Left renal cortex interstitium (tissue), 4 donors: ENCODE measurements at regions not wholly inside any gene's neighbourhood (a gene's known extent, or its start where the extent isn't known, plus 50 kb on each side); places are given as distances from the start of the nearest gene placed in this dataset.
"Not testable (repeated sequence)": the region's sequence is repeated elsewhere in the genome, so short reads cannot be mapped to it uniquely, and the experiment has no call there.

Experiments used
- DNase-seq, 4 donors: peaks; one replicate each; pipeline ENCODE4 v3.0.0-alpha.2; 2013; ENCODE audit warnings: low read depth in 4 of 4, low spot score in 2 of 4, missing footprints in 1 of 4

DNA sequence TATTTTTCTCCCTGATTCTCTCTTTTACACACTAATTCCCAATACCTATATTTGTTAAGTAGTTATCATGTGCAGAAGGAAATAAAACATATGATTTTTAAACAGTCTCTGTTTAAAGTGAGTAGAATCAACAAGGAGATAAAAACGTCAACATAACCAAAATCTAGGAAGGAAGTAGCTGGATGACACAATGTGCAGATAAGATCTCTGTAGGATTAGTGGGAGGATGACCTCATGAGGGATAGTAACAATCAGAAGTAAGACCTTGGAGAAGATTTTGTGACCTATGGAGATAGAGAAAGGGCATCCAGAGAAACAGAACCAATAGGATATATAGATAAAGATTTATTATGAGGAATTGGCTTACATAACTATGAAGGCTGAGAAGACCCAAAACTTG is 262.6 kb upstream of the CDH11 start:
- DNase-seq: no peak

DNA sequence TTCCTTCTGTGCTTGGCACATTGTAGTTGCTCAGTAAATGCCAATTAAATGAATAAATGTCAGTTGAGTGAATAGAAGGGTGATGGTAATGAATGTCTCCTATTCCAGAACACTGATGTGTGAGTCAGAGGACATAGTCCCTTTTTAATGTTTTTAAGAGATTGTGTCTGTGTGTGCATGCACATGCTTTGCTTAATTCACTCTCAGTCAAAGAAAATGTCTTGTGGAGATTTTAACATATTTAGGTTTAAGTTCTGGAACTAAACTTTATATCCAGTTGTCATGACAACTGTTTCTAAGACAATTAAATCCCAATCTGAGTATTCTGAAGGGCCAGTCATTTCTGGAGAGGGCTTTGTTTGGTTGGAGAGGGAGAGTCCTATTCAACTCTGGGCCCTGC is 255.3 kb upstream of the CDH11 start:
- DNase-seq: no peak

DNA sequence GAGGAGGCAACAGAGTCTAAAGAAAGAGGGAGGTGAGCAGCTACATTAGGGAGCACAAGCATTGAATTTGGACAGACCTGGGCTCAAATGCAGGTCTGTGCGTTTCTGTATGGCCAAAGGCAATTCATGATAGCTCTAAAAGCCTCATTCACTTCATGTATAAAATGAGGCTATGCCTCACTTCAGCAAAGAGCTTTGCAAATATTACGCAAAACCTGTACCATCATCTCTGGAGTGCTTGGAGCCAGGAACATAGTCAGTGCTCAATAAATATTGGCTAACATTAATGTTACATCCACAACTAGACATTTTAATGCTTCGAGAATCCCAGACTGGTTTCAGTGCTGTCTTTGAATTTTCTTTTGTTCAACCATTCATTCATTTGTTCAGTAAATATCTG is 254.7 kb upstream of the CDH11 start:
- no peak for DNase-seq

DNA sequence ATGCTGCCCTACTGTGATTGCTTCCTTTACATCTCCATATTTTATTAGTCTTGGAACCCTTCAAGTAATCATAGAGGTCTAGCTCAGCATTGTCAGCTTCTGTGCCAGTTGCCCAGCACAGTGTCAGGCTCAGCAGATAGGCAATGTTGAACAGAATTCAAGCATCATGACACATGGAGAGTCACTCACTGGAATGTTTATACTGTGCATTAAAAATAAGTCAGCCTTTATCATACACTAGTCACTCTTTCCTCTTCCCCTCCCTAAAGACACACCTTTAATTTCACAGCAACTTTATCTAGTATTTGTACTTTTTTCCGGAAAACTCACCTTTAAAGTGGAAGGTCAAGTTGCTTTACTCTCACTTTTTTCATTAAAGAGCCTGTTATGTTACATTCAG is 253.8 kb upstream of the CDH11 start:
- no peak for DNase-seq

DNA sequence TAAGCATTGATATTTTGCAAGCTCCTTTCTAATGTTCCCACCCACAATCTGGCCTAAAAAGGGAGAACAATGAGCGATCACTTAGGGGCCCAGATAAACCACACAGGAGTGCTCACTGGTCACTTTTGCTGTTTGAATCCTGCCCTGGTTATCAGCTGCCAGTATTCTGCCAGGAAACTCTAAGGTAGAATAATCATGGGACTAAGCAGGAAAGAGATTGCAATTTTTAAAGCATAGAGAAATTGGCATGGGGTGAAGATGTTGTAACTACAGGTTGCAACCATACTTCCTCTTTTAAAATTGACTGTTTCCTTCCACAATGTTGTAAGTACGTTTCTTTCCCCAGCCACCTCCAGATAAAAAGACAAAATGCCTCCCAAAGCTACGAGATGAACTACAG is 251.2 kb upstream of the CDH11 start:
- DNase-seq: no peak

DNA sequence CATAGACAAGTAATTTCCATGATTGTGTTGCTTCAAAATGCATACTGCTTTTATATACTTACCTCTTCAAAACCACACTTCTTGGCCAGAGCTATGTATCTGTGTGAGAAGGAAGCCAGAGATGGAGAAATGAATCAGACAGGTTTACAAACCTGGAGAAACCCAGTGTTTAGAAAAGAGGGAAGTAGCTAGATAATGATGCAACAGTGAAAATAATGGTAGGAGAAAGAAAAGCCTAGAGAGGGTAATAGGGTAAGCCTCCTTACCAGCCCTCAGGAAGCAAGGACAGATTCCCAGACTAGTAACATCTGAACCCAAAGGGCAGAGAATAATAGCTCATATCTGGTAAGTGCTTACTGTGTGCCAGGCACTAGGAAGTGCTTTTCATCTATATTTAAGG is 250.3 kb upstream of the CDH11 start:
- no peak for DNase-seq

DNA sequence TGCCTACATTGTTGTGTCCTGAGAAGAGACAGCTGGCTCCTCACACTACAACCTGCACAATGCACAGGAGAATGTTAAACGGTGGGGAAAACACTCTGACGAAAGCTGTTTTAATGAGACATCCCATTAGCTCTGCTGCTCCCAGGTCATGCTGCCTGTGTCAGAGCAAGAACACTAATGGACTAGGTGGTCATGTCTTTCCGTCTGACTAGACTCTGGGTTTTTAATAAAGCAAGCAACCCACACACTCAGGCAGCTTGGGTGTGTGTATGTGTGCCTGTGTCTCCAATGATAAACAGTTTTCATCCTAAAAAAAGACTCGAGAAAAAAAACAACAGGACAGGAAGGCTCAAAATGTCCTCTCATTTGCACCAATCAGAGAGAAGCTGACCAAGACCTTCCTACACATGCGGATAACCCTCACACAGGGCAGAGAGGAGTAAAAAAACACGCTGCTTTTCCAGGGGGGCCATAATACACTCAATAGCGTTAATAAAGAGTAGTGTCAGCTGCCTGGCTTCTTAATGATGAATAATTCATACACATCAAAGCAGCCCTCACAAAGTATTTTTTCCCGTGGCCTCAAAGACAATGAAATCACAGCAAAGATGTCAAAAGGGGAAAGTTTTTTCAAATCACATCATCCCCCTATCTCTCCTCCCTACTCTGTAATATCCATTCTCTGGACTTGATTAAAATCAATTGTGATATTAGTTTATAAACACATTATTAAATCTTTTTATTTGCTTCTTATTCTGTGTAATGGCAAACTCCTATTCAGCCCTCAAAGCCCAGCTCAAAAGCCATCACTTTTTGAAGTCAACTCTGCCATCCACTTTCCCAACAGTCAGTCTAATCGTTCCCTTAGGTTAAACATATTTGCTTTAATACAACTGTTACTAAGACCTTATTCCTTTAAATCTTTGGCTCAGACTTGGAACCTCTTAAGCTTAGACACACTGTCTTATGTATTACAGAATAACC is 244.2 kb upstream of the CDH11 start:
- DNase-seq: no peak

DNA sequence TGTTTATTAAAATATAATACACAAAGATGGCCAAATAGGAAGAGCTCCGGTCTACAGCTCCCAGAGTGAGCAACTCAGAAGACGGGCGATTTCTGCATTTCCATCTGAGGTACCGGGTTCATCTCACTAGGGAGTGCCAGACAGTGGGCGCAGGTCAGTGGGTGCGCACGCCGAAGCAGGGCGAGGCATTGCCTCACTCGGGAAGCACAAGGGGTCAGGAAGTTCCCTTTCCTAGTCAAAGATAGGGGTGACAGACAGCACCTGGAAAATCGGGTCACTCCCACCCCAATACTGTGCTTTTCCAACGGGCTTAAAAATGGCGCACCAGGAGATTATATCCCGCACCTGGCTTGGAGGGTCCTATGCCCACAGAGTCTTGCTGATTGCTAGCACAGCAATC is 234.9 kb upstream of the CDH11 start:
- DNase-seq: not testable (repeated sequence)

DNA sequence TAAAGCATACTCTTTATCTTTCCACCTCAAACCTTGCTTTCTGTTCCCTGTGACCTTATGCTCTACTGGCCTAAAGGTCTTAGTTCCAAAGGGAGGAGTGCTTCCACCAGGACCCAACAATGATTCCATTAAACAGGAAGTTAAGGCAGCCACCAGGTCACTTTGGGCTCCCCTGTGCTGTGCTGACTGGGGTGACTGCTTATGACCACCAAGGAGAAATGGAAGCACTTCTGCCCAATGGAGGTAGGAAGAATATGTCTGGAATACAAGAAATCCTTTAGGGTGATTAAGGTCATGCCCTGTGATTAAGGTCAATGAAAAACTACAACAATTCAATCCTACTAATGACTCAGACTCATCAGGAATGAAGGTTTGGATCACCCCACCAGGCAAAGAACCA is 233.8 kb upstream of the CDH11 start:
- DNase-seq: no peak

DNA sequence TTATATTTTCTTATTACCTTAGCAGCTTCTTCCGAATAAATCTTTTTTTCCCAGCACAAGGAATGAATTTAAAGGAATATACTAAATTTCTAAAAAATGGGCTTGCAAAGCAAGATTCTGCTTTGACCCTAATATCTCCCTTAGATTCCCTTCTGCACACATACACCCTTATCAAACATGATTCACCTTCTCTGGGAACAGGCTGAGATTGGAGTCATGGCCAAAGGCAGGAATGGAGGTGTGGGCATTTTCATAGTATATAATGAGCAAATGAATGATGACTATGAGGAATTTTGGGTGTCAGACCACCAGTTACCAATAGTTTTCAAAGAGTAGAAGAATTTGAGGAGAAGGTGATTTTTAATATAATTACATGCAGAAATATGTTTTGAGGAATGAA is 231.3 kb upstream of the CDH11 start:
- no peak for DNase-seq

DNA sequence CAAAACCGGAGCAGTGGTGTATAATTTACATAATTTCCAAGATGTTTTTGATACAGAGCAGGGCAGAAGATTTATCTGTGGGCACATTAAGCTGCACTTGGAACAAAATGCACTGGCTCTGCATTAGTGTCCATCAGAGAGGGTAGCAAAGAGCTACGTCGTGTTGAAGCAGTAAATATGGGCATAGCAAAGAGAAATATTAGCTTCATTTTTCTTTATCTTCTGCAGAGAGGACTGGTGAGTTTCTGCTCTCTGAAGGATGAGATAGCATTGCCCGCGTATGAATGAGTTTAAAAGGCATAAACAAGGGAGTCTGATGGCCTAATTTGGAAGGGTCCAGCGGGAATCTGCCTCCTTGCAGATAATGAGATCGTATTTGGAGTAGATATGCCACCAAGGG is 227.8 kb upstream of the CDH11 start:
- DNase-seq: no peak

DNA sequence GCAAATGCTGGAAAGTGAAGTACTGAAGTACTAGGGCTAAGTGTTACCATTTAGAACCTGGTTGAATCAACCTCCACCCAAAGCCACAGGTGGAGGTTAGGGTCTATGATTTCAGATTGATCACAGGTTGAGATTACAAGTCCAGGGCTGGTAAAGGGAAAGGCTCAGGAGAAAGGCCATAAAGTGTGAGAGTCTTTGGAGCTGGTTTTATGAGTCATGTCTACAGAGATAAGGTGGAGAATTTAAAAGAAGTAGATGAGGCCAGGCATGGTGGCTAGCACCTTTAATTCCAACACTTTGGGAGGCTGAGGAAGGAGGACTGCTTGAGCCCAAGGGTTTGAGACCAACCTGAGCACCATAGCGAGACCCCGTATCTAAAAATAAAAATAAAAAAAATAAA is 221.7 kb upstream of the CDH11 start:
- DNase-seq: no peak

DNA sequence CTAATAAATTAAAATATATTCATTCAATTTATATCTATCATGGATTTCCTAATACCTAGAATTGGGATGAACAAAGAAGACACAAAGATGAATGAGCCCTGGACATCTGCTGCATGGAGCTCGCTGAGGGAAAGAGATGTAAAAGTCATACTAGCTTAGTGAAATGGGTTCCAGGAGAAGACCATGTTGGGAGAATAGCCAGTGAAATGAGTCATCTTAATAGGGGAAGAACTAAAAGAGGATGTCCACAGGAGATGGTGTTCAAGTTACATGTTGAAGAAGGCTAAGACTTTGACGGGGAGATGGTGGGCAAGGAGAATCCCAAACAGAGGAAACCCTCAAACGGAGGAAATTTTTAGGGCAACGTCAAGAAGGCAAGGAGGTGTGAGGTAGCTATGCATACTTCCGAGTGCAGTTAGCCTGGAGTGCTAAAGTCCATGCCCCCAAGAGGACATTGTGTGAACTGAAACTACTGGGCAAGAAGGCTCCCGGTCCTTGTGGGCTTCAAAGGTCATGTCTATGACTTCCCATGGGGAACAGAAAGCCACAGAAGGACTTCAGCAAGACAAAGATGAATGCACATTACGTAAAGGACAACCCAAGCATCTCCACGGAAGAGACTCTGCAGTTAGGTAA is 220.5 kb upstream of the CDH11 start:
- no peak for DNase-seq

DNA sequence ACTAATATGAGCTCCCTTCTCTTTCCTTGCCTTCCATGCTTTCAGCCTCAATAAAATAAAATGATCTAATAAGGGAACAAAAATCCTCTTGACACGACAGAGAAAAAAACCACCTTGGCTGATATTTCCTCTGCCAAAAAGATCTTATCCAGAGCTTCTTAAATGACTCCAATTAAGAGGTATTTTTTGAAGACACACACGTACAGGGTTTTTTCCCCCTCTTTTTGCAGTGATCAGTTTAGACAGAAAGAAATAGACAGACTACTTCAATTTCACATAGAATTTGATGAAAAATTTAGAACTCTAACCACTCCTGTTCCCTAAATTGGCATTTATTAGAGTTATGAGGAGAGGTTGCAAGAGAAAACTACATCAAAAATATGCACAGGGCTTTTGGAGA is 217.2 kb upstream of the CDH11 start:
- no peak for DNase-seq

DNA sequence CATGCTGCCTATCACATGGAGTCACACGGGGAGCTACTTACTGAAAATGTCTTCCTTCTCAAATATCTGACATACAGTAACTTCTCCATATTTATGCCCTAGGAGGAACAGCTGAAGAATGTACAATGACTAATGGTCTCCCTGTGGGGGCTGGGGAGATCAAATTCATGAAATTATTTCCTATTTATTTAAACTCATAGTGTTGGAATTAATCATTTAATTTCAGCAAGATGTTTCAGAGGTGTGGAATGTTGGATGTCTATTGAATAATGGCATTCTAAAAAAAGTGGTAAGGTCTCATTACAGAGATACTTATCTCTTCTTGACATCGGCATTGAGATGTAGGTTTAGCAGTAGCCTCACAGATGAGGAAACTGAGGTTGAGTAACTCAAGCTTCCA is 214.3 kb upstream of the CDH11 start:
- no peak for DNase-seq

DNA sequence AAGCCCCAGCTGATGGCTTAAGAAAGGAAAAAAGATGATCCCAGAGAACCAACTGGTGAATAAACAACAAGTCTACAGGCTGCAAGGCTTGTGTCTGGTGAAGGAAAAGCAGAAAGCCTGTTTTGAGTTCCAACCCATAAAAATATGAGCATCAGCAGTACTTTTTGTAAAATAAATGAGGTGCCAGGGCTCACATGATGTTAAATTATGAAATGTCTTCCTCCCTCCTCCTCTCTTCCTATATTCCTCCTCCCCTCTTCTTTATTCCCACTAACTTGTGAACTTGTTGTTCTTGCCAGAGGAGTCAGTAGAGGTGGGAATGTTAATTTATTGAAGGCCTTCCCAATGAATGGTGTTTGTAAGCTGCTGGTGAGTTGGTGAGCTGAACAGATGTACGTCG is 212.2 kb upstream of the CDH11 start:
- no peak for DNase-seq

DNA sequence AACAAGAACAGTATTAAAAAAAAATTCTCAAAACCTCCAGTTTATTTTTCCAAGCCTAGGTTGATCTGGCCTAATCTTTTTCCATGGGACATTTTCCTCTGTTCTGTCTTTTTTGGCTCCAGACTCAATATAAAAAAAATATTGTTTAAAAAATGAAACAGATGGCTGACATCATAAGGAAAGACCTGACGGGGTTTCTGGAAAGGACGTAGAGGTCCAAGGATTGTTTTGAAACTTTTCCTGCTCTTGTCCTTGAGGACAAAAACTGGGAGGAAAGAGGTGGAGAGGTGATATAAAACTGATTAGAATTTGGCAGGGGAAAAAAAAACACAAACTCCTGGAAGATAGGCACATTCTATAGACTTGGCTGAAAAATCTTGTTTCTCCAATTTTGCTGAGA is 211.4 kb upstream of the CDH11 start:
- DNase-seq: no peak

DNA sequence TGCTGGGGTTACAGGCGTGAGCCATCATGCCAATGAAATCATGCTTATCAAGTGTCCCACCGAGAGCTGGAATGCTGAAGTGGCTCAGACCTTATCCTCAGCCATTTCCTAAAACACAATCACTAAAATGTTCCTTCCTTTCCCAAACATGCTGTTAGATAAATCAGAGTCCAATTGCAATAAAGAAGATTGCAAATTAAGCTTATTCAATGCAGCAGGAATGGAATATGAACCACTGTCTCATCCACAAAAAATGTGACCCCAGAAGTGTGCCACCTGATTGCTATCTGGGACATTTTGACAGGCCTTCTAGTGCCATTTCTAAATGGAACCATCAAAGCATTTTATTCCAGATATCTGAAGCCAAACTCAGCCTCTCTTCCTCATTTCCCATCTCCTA is 205.5 kb upstream of the CDH11 start:
- DNase-seq: no peak

DNA sequence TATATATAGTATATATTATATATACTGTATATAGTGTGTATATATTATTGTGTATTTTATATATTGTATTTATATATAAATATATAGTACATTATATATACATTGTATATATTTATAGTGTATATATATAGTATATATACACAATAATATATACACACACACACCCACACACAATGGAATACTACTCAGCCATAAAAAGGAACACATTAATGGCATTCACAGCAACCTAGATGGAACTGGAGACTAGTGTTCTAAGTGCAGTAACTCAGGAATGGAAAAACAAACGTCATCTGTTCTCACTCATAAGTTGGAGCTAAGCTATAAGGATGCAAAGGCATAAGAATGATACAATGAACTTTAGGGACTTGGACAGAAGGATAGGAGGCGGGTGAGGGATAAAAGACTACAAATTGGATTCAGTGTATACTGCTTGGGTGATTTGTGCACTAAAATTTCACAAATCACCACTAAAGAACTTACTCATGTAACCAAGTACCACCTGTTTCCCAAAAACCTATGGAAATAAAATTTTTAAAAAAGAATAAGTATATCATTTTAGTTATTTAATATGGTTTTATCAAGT is 201.9 kb upstream of the CDH11 start:
- DNase-seq: no peak

DNA sequence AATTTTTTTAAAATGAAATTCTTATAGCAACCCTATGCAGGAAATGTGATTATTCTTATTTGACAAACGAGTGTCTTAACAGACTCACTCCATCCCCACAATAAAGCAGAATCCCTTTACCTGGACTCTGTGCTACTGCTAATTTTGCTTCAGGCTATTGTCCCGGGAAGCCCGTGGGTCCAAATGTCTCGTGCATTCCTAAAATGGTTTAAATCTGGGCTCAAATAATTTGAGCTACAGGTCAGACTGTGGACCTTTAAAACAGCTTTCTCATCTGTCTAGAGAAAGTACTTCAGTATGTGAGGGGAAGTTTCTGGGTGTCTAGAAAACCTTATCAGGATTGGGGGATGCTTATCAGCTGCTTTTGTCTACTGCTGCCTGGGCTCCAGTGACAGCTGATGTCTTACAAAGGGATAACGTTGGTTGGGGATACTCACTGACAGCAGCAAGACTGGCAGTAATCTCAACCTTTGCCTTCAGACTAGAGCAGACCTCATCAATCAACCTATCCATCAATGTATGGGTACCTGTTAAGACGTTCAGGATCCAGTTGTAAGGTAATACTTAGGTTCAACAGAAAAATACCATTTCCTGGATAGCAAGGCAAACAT is 197.9 kb upstream of the CDH11 start:
- DNase-seq: no peak

DNA sequence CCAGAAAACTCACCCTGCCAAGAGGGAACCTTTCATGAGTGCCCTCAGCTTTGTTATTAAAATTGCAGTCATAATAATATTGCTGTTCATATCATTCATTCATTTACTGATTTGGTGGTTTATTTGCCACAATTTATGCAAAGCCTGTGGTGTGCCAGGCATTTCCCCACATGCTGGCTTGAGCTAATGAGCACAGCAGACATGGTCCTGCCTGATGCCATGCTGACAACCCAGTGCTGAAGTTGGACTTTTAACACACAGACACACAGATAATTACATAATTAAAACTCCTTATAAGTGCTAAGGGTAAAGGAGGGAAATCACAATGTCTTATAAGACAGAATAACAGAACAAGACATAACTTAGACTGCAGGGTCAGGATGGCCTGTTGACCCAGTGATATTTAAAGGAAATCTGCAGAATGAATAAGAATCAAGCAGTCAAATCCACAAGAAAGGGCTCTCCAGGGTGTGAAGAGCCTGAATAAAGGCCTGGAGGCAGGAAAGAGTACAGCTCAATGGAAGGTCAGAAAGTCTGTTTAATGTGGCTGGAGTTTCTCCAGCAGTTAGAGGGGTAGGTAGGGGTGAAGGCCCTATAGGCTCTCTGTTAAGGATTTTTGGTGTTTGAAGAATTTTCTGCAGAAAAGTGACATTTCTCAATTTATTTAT is 196.9 kb upstream of the CDH11 start:
- DNase-seq: no peak
